Liver (tissue), 8 donors: ENCODE measurements at regions not wholly inside any gene's neighbourhood (a gene's known extent, or its start where the extent isn't known, plus 50 kb on each side); places are given as distances from the start of the nearest gene placed in this dataset.

Source experiments
- DNase-seq: peaks from one replicate; pipeline ENCODE4 v3.0.0-alpha.2; 2017; ENCODE audit warnings: low spot score
- H3K27ac ChIP-seq, 2 donors: one replicate each; pipeline ENCODE4 v1.7.0; 2013; ENCODE audit warnings: inconsistent platforms in 2 of 2, low read length in 2 of 2, control low read depth in 1 of 2, low read depth in 1 of 2, mild to moderate bottlenecking in 1 of 2
- H3K27me3 ChIP-seq, 4 donors: one replicate each; pipeline versions ENCODE4 v1.6.1 to v1.7.0; 2013; ENCODE audit warnings: low read length in 3 of 4, inconsistent platforms in 1 of 4, mild to moderate bottlenecking in 1 of 4, moderate library complexity in 1 of 4; ENCODE audit not compliant: control insufficient read depth in 4 of 4, insufficient read depth in 4 of 4
- H3K36me3 ChIP-seq, 4 donors: one replicate each; pipeline versions ENCODE4 v1.6.1 to v1.7.0; 2013; ENCODE audit warnings: low read length in 3 of 4, mild to moderate bottlenecking in 3 of 4, low read depth in 1 of 4, moderate library complexity in 1 of 4; ENCODE audit not compliant: control insufficient read depth in 4 of 4, insufficient read depth in 3 of 4
- H3K4me1 ChIP-seq, 4 donors: one replicate each; pipeline versions ENCODE4 v1.6.1 to v1.7.0; 2013; ENCODE audit warnings: low read length in 3 of 4, mild to moderate bottlenecking in 3 of 4, moderate library complexity in 1 of 4; ENCODE audit not compliant: control insufficient read depth in 4 of 4, insufficient read depth in 4 of 4
- H3K4me3 ChIP-seq, 3 donors: one replicate each; pipeline versions ENCODE4 v1.6.1 to v1.7.0; 2013; ENCODE audit warnings: low read length in 3 of 3, control low read depth in 1 of 3, low read depth in 1 of 3, mild to moderate bottlenecking in 1 of 3
- H3K9ac ChIP-seq, 2 donors: one replicate each; pipeline ENCODE4 v1.7.0; 2013; ENCODE audit warnings: low read length in 2 of 2, mild to moderate bottlenecking in 2 of 2, moderate library complexity in 2 of 2, control low read depth in 1 of 2, low read depth in 1 of 2
- H3K9me3 ChIP-seq, 4 donors: one replicate each; pipeline versions ENCODE4 v1.6.1 to v1.7.0; 2013; ENCODE audit warnings: low read length in 3 of 4; ENCODE audit not compliant: control insufficient read depth in 4 of 4
- ATF3 ChIP-seq: IDR thresholded peaks from 2 replicates; pipeline ENCODE4 v1.6.1; 2016; ENCODE audit warnings: antibody characterized with exemption
- CTCF ChIP-seq: fragments of 150-350 bp; IDR thresholded peaks from 2 replicates; pipeline ENCODE4 v1.5.1; 2017; ENCODE audit warnings: improper control_type of control experiment, low read depth, low read length; ENCODE audit not compliant: missing input control
- EGR1 ChIP-seq, 2 donors: IDR thresholded peaks; 2 replicates each; pipeline ENCODE4 v1.6.1; 2016 to 2018; ENCODE audit warnings: antibody characterized with exemption in 2 of 2, low read depth in 2 of 2
- FOXA1 ChIP-seq: IDR thresholded peaks from 2 replicates; pipeline ENCODE4 v1.6.1; 2016; ENCODE audit warnings: antibody characterized with exemption
- FOXA2 ChIP-seq: IDR thresholded peaks from 2 replicates; pipeline ENCODE4 v1.6.1; 2016; ENCODE audit warnings: antibody characterized with exemption
- GABPA ChIP-seq, 2 donors: IDR thresholded peaks in 1 of 2; conservative IDR thresholded peaks in 1 of 2; 2 replicates each; pipeline ENCODE4 v1.6.1; 2016; ENCODE audit warnings: antibody characterized with exemption in 2 of 2, mild to moderate bottlenecking in 1 of 2, moderate library complexity in 1 of 2
- HNF4A ChIP-seq, 2 donors: conservative IDR thresholded peaks; 2 replicates each; pipeline ENCODE4 v1.6.1; 2016; ENCODE audit warnings: antibody characterized with exemption in 2 of 2, mild to moderate bottlenecking in 2 of 2
- HNF4G ChIP-seq: IDR thresholded peaks from 2 replicates; pipeline ENCODE4 v1.6.1; 2016; ENCODE audit warnings: antibody characterized with exemption
- JUND ChIP-seq, 2 donors: IDR thresholded peaks; 2 replicates each; pipeline ENCODE4 v1.6.1; 2016; ENCODE audit warnings: antibody characterized with exemption in 2 of 2
- MAX ChIP-seq: IDR thresholded peaks from 2 replicates; pipeline ENCODE4 v1.6.1; 2016; ENCODE audit warnings: antibody characterized with exemption
- NR2F2 ChIP-seq: IDR thresholded peaks from 2 replicates; pipeline ENCODE4 v1.6.1; 2016; ENCODE audit warnings: antibody characterized with exemption
- RAD21 ChIP-seq, 2 donors: IDR thresholded peaks; 2 replicates each; pipeline ENCODE4 v1.6.1; 2016; ENCODE audit warnings: antibody characterized with exemption in 2 of 2, mild to moderate bottlenecking in 2 of 2
- REST ChIP-seq: IDR thresholded peaks from 2 replicates; pipeline ENCODE4 v1.6.1; 2016; ENCODE audit warnings: antibody characterized with exemption, mild to moderate bottlenecking
- RXRA ChIP-seq, 2 donors: IDR thresholded peaks; 2 replicates each; pipeline ENCODE4 v1.6.1; 2017 to 2018; ENCODE audit warnings: antibody characterized with exemption in 2 of 2, mild to moderate bottlenecking in 1 of 2
- SP1 ChIP-seq: IDR thresholded peaks from 2 replicates; pipeline ENCODE4 v1.6.1; 2018; ENCODE audit warnings: antibody characterized with exemption, mild to moderate bottlenecking
- TAF1 ChIP-seq: conservative IDR thresholded peaks from 2 replicates; pipeline ENCODE4 v1.6.1; 2016; ENCODE audit warnings: antibody characterized with exemption, mild to moderate bottlenecking
- YY1 ChIP-seq: IDR thresholded peaks from 2 replicates; pipeline ENCODE4 v1.6.1; 2016; ENCODE audit warnings: antibody characterized with exemption, mild to moderate bottlenecking
- ZBTB33 ChIP-seq: IDR thresholded peaks from 2 replicates; pipeline ENCODE4 v1.6.1; 2016; ENCODE audit warnings: antibody characterized with exemption
- WGBS: extraction: QIAGEN DNeasy Blood & Tissue Kit; methylation state at CpG from one replicate; pipeline ENCODE4 v1.1.7; 2013; 5-methylcytosine and 5-hydroxymethylcytosine counted together
- donor health status: healthy.
- donor health status: healthy.
- donor health status: healthy.
- donor health status: healthy.
- donor health status: healthy.

GRCh38 chr2:146251328-146251727 lies 1593.5 kb upstream of the ACVR2A start:
- peaks cover 0 to 9% (median 6%) of the 10 kb centered on the region in 4 donors for H3K4me1 ChIP-seq
- no peaks in the 10 kb centered on the region for H3K9me3 ChIP-seq
- H3K4me3 ChIP-seq, result no peak overlapping the region
- no peak overlapping the region for H3K27ac ChIP-seq
- no peak overlapping the region for H3K9ac ChIP-seq
- no peaks in the 10 kb centered on the region for H3K36me3 ChIP-seq
- no peak for DNase-seq
- WGBS, result 54% methylated on average over 3 of the region's 3 CpGs
- no peak for TF ChIP-seq HNF4A (conservative IDR thresholded peaks at IDR 0.05)
- TF ChIP-seq ZBTB33, result no peak
- no peak for TF ChIP-seq RAD21 (IDR thresholded peaks at IDR 0.05)
- no peak for TF ChIP-seq HNF4G
- TF ChIP-seq CTCF, result no peak
- no peak for TF ChIP-seq GABPA (IDR thresholded peaks at IDR 0.05 in 1 of 2, conservative IDR thresholded peaks at IDR 0.05 in 1 of 2)
- no peak for TF ChIP-seq MAX
- no peak for TF ChIP-seq FOXA1
- no peak for TF ChIP-seq EGR1 (IDR thresholded peaks at IDR 0.05; ENCODE audit: low read depth in 2 of 2)
- no peak for TF ChIP-seq ATF3
- TF ChIP-seq YY1, result no peak
- TF ChIP-seq SP1, result no peak
- TF ChIP-seq REST, result no peak
- TF ChIP-seq NR2F2, result no peak
- no peak for TF ChIP-seq RXRA (IDR thresholded peaks at IDR 0.05)
- no peak for TF ChIP-seq TAF1
- TF ChIP-seq FOXA2, result no peak
- no peak for TF ChIP-seq JUND (IDR thresholded peaks at IDR 0.05)
- H3K27me3 ChIP-seq, result no peaks in the 10 kb centered on the region
